ENCODE measurements at regions not wholly inside any gene's neighbourhood (a gene's known extent, or its start where the extent isn't known, plus 50 kb on each side); places are given as distances from the start of the nearest gene placed in this dataset.

- no peak for ATAC-seq
- TF ChIP-seq ZFP30 (CRISPR knock-in tag; IDR thresholded peaks at IDR 0.05), result no peak
- TF ChIP-seq GLIS3 (CRISPR knock-in tag; IDR thresholded peaks at IDR 0.05), result no peak
- TF ChIP-seq CSRNP3 (CRISPR knock-in tag; IDR thresholded peaks at IDR 0.05), result no peak
- TF ChIP-seq RARB (CRISPR knock-in tag; IDR thresholded peaks at IDR 0.05), result no peak
- no peak for TF ChIP-seq TSHZ2 (CRISPR knock-in tag; IDR thresholded peaks at IDR 0.05)
- TF ChIP-seq ESRRG (CRISPR knock-in tag; IDR thresholded peaks at IDR 0.05), result no peak
- no peak for TF ChIP-seq PATZ1 (CRISPR knock-in tag; IDR thresholded peaks at IDR 0.05; ENCODE audit: borderline replicate concordance)
- TF ChIP-seq ZNF565 (CRISPR knock-in tag; conservative IDR thresholded peaks at IDR 0.05; ENCODE audit: low read depth), result no peak
- TF ChIP-seq CREB5 (CRISPR knock-in tag; IDR thresholded peaks at IDR 0.05; ENCODE audit: low read depth), result no peak
- TF ChIP-seq ZC3H10 (CRISPR knock-in tag; IDR thresholded peaks at IDR 0.05), result no peak
- TF ChIP-seq CSDC2 (CRISPR knock-in tag; IDR thresholded peaks at IDR 0.05), result no peak
- no peak for TF ChIP-seq ZFP3 (CRISPR knock-in tag; IDR thresholded peaks at IDR 0.05)
- no peak for TF ChIP-seq PPARA (CRISPR knock-in tag; IDR thresholded peaks at IDR 0.05; ENCODE audit: borderline replicate concordance)
- TF ChIP-seq ISL1 (CRISPR knock-in tag; IDR thresholded peaks at IDR 0.05), result no peak
- TF ChIP-seq TCF4 (CRISPR knock-in tag; IDR thresholded peaks at IDR 0.05; ENCODE audit: borderline replicate concordance), result no peak
- TF ChIP-seq ZNF8 (CRISPR knock-in tag; IDR thresholded peaks at IDR 0.05), result no peak
- no peak for TF ChIP-seq ZNF70 (CRISPR knock-in tag; IDR thresholded peaks at IDR 0.05)
- TF ChIP-seq OSR1 (CRISPR knock-in tag; IDR thresholded peaks at IDR 0.05), result no peak
- TF ChIP-seq BACH2 (CRISPR knock-in tag; IDR thresholded peaks at IDR 0.05; ENCODE audit: borderline replicate concordance), result no peak
Observed at GRCh38 chr17:17400566-17401184, 76.1 kb upstream of the MED9 start.

GRCh38 chr17:17401271-17401781 lies 75.5 kb upstream of the MED9 start:
- peak; percentile 18; the same call in 2 of the 3 replicates for ATAC-seq
- TF ChIP-seq TCF4 (CRISPR knock-in tag; IDR thresholded peaks at IDR 0.05; ENCODE audit: borderline replicate concordance), result no peak
- TF ChIP-seq ZNF70 (CRISPR knock-in tag; IDR thresholded peaks at IDR 0.05), result no peak
- TF ChIP-seq CSDC2 (CRISPR knock-in tag; IDR thresholded peaks at IDR 0.05), result no peak
- TF ChIP-seq CREB5 (CRISPR knock-in tag; IDR thresholded peaks at IDR 0.05; ENCODE audit: low read depth), result no peak
- TF ChIP-seq POU6F1 (CRISPR knock-in tag; IDR thresholded peaks at IDR 0.05; ENCODE audit: borderline replicate concordance, low read depth), result no peak
- no peak for TF ChIP-seq BACH2 (CRISPR knock-in tag; IDR thresholded peaks at IDR 0.05; ENCODE audit: borderline replicate concordance)
- TF ChIP-seq TSHZ2 (CRISPR knock-in tag; IDR thresholded peaks at IDR 0.05), result no peak
- no peak for TF ChIP-seq ISL1 (CRISPR knock-in tag; IDR thresholded peaks at IDR 0.05)
- TF ChIP-seq ZFP3 (CRISPR knock-in tag; IDR thresholded peaks at IDR 0.05), result no peak
- TF ChIP-seq SNAI2 (CRISPR knock-in tag; IDR thresholded peaks at IDR 0.05), result no peak
- TF ChIP-seq RARB (CRISPR knock-in tag; IDR thresholded peaks at IDR 0.05), result no peak
- TF ChIP-seq TOX (CRISPR knock-in tag; IDR thresholded peaks at IDR 0.05; ENCODE audit: borderline replicate concordance), result no peak
- no peak for TF ChIP-seq ZC3H10 (CRISPR knock-in tag; IDR thresholded peaks at IDR 0.05)
- TF ChIP-seq GLIS3 (CRISPR knock-in tag; IDR thresholded peaks at IDR 0.05), result no peak
- no peak for TF ChIP-seq ZNF565 (CRISPR knock-in tag; conservative IDR thresholded peaks at IDR 0.05; ENCODE audit: low read depth)
